Right lobe of liver (tissue), 6 donors: ENCODE measurements at regions not wholly inside any gene's neighbourhood (a gene's known extent, or its start where the extent isn't known, plus 50 kb on each side); places are given as distances from the start of the nearest gene placed in this dataset.

Experiments used
- ATAC-seq, 4 donors: fragments of 200-7000 bp; cut with Tn5 transposase; one replicate each; pipeline ENCODE4 v1.9.1; 2020; ENCODE audit warnings: mild to moderate bottlenecking in 4 of 4, moderate library complexity in 4 of 4
- DNase-seq, 3 donors: peaks; one replicate each; pipeline ENCODE4 v3.0.0-alpha.2; 2020
- H3K27ac ChIP-seq, 3 donors: fragments of 200-600 bp; one replicate each; pipeline ENCODE4 v1.8.0; 2022
- H3K27me3 ChIP-seq, 2 donors: fragments of 200-600 bp; one replicate each; pipeline ENCODE4 v1.8.0; 2022
- H3K36me3 ChIP-seq, 4 donors: fragments of 200-600 bp; sonication (generic) in 1 of 4; one replicate each; pipeline versions ENCODE4 v1.5.1 to v1.8.0; 2017 to 2022; ENCODE audit warnings: control low read depth in 1 of 4
- H3K4me1 ChIP-seq, 4 donors: fragments of 200-600 bp; sonication (generic) in 1 of 4; one replicate each; pipeline versions ENCODE4 v1.5.1 to v1.8.0; 2017 to 2022; ENCODE audit warnings: control low read depth in 1 of 4
- H3K4me3 ChIP-seq, 3 donors: fragments of 200-600 bp; one replicate each; pipeline ENCODE4 v1.8.0; 2022
- H3K9me3 ChIP-seq, 4 donors: fragments of 200-600 bp; sonication (generic) in 1 of 4; one replicate each; pipeline versions ENCODE4 v1.5.1 to v1.8.0; 2017 to 2022; ENCODE audit warnings: control low read depth in 1 of 4
- CTCF ChIP-seq, 4 donors: fragments of 200-600 bp in 3 of 4; fragments of 450-650 bp in 1 of 4; IDR thresholded peaks; one replicate each; pipeline versions ENCODE4 v1.5.1 to v1.8.0; 2016 to 2022; ENCODE audit warnings: antibody characterized with exemption in 4 of 4, mild to moderate bottlenecking in 2 of 4
- POLR2A ChIP-seq: fragments of 450-650 bp; IDR thresholded peaks from one replicate; pipeline ENCODE4 v1.6.1; 2017; ENCODE audit warnings: antibody characterized with exemption, mild to moderate bottlenecking
- WGBS: methylation state at CpG from one replicate; pipeline ENCODE4 v1.1.6; 2018; ENCODE audit warnings: low coverage, low lambda C conversion rate; ENCODE audit not compliant: insufficient coverage; ENCODE audit errors: missing lambda C conversion rate; 5-methylcytosine and 5-hydroxymethylcytosine counted together
- intact Hi-C, 2 donors: fragments of 100-400 bp; cut with DNase I; formaldehyde crosslinking; loops; one replicate each; pipeline versions ENCODE4 v1.11.2 to v1.14.1; 2022
- donor health status: DM: no; HTN: yes; CAD: no.
- donor health status: DM: no; HTN: no; CAD: no.
- donor health status: DM: no; HTN: no; CAD: no.
- donor health status: DM: no; HTN: yes; CAD: no.
- donor health status: DM: no; HTN: yes; CAD: no.

GRCh38 chr12:19075711-19076340, 53.7 kb upstream of the PLEKHA5 start:
- Histone ChIP-seq H3K27me3 (no peaks in the 10 kb centered on the region), H3K4me1 (no peaks in the 10 kb centered on the region), H3K9me3 (no peaks in the 10 kb centered on the region), H3K36me3 (no peaks in the 10 kb centered on the region), H3K4me3 (no peak overlapping the region), H3K27ac (no peak overlapping the region)
- WGBS = 87% methylated on average over 3 of the region's 3 CpGs
- intact Hi-C loops = no loop called here
- TF ChIP-seq POLR2A (no peak), CTCF (IDR thresholded peaks at IDR 0.05) (no peak)
- DNase-seq = no peak
- no peak for ATAC-seq
